Stimulated activated naive CD8-positive, alpha-beta T cell treated with anti-CD3 and anti-CD28 coated beads, Interleukin-15, Interleukin-2, amounts not matched to agents 100 U/mL and 50 U/mL, for 24 hours (primary cell): ENCODE measurements at regions not wholly inside any gene's neighbourhood (a gene's known extent, or its start where the extent isn't known, plus 50 kb on each side); places are given as distances from the start of the nearest gene placed in this dataset.
"Not testable (repeated sequence)": the region's sequence is repeated elsewhere in the genome, so short reads cannot be mapped to it uniquely, and the experiment has no call there.

Experiments used
- ATAC-seq: fragments of 150-1000 bp; cut with Tn5 transposase; one replicate; pipeline ENCODE4 v1.10.0; 2021
- DNase-seq: peaks from one replicate; pipeline ENCODE4 v3.0.0; 2021

GRCh38 chrX:39220952-39221351 is 419.7 kb downstream of the MID1IP1 start:
- DNase-seq (no peak), ATAC-seq (no peak)

DNA sequence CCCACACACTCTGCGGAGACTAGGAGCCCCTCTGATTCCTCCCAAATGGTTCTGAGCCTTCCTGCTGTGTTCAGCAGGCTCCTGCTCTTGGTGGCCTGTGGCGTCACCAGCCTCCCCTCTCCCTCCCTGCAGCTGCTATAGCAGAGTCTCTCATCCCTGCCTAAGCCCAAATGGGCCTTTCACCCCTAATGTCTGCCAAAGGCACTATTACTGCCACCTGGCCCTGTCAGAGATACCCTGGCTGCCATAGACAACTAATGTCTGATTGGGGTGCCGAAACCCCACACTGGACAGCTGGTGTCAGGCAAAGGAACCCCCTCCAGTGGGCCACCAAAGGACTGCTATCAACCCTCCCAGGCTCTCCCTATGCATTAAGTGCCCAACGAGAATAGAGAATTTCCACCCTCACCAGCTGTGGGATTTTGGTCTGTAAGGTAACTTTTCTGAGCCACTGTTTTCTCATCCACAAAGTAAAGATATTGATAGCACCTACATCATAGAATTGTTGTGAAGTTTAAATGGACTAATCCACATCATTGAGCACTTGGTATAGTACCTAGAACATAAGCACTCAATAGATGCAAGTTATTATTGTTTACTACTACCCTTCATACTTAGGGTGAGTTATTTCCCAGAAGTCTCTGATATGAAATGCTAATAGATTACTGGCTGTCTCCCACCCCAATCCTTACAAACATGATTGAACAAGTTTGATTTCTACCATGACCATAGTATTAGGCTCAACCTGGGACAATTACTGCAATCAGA is 421.3 kb downstream of the MID1IP1 start:
- ATAC-seq (no peak), DNase-seq (no peak)

GRCh38 chrX:39226251-39226650 is 425.0 kb downstream of the MID1IP1 start:
- no peak for DNase-seq

DNA sequence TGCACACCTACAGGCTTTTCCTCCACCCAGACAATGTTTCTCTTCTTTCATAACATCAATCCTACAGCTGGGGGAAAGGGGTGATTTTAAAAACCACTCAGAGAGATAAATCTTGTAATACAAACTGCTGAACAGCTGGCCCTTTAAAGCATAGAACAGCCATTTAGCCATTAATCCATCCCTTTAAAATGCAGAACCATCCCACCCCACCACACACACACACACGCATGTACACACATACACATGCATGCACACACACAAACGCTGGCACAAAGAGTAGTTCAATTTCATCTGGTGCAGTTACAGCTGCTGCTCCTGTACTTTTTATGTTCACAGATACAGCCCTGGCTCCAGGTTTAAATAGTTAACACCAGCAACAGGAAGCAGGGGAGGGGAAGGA is 426.1 kb downstream of the MID1IP1 start:
- DNase-seq (no peak), ATAC-seq (no peak)

More at GRCh38 chrX:39226251-39226650, 425.0 kb downstream of the MID1IP1 start:
- no peak for ATAC-seq

DNA sequence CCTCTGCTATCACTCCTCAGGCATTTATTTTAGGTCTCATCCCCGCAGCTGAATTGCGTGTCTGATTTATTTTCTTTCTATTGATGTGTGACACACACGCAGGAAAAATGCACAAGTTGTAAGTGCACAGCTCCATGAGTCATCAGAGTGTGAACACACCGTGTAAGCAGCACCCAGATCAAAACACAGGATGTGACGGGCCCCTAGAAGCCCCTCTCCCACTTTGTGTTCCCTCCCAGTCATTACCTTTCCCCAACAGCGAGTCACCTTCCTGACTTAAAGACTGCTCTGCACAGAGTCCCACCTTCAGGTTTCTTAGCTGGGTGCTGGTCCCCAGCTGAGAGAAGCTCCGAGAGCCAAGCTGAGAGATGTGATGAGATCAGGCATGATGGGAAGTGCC is 436.7 kb downstream of the MID1IP1 start:
- DNase-seq, result no peak

GRCh38 chrX:39242187-39242586 is 440.9 kb downstream of the MID1IP1 start:
- no peak for DNase-seq
- ATAC-seq, result no peak

More for the DNA sequence above, 436.7 kb downstream of the MID1IP1 start:
- ATAC-seq, result peak; percentile 55

- no peak for DNase-seq
- ATAC-seq, result no peak
Measured at GRCh38 chrX:39244147-39244546, 442.9 kb downstream of the MID1IP1 start.

DNA sequence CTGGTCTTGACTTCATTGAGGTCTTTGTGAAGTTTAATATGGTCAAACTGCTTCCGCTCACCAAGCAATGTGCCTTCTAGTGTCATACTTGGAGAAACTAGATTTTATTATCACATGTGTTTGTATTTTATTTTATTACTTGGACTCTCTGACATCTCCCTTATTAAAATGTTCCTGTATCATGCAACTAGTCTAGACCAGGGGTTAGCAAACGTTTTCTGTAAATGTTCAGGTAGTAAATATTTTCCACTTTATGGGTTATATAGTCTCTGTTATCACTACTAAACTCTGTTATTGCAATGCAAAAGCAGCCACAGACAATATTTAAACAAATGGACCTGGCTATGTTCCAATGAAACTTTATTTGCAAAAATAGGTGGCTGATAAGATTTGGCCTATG is 443.8 kb downstream of the MID1IP1 start:
- no peak for DNase-seq

GRCh38 chrX:39247536-39247935 is 446.3 kb downstream of the MID1IP1 start:
- no peak for DNase-seq

More for the DNA sequence above, 443.8 kb downstream of the MID1IP1 start:
- ATAC-seq, result no peak

DNA sequence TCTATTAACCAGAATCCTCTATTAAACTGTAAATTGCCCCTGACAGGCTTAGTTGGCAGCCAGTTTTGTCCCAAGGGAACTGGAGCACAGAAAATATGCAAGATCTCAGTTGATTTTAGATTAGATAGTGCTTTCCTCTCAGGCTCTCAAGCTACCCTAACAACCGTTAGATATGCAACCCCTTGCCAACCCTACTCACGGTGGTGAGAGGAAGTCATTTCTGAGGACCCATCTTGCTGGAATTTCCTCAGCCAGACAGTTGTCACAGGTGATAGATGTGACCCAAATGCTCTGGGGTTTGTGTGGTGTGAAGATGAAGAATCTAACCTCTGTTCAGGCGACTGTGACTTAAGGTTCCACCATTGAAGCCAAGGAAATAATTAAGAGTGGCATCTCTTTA is 447.1 kb downstream of the MID1IP1 start:
- DNase-seq (no peak), ATAC-seq (no peak)

More at GRCh38 chrX:39247536-39247935, 446.3 kb downstream of the MID1IP1 start:
- no peak for ATAC-seq

- DNase-seq (no peak), ATAC-seq (peak; percentile 65)
Measured at GRCh38 chrX:39249999-39250398, 448.7 kb downstream of the MID1IP1 start.

DNA sequence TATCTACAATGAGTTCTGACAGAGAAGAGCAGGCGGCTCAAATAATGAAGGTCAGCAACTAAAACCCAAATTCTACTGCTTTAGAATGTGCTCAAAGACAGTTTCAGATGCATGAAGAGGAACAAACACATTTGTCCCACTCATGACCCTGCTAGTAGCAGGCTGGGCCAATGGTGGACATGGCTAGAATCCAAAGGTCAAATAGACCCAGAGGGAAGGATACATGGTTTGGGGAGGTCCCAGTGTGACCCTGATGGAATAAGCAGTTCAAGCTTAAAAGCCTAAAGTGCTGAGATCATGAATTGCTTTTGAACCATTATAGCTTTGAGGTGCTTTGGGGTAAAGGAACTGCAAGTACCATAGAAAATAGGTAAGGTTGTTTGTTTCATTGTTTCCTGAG is 450.7 kb downstream of the MID1IP1 start:
- ATAC-seq (no peak), DNase-seq (no peak)

GRCh38 chrX:39253551-39253950 is 452.3 kb downstream of the MID1IP1 start:
- ATAC-seq, result peak; percentile 73

DNA sequence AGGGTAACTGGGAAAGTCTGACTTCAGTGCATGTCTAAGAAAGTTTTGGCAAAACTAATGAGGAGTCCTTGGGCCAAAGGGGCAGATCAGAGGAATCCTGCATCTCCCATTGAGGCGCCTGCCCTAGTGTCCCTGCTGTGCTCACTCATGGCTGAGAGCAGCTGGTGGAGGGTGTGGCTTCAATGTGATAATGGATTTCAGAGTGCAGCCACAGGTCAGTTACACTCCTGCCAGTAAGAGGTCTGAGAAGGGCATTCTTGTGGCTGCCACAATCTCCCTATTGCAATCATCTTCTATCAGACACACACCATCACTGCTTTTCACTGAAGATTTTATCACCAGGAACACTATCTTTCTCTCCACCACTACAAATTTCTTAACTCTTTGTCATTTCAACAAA is 457.1 kb downstream of the MID1IP1 start:
- no peak for ATAC-seq
- DNase-seq, result no peak

More at GRCh38 chrX:39253551-39253950, 452.3 kb downstream of the MID1IP1 start:
- no peak for DNase-seq

- ATAC-seq (no peak), DNase-seq (no peak)
Measured at GRCh38 chrX:39260965-39261364, 459.7 kb downstream of the MID1IP1 start.

DNA sequence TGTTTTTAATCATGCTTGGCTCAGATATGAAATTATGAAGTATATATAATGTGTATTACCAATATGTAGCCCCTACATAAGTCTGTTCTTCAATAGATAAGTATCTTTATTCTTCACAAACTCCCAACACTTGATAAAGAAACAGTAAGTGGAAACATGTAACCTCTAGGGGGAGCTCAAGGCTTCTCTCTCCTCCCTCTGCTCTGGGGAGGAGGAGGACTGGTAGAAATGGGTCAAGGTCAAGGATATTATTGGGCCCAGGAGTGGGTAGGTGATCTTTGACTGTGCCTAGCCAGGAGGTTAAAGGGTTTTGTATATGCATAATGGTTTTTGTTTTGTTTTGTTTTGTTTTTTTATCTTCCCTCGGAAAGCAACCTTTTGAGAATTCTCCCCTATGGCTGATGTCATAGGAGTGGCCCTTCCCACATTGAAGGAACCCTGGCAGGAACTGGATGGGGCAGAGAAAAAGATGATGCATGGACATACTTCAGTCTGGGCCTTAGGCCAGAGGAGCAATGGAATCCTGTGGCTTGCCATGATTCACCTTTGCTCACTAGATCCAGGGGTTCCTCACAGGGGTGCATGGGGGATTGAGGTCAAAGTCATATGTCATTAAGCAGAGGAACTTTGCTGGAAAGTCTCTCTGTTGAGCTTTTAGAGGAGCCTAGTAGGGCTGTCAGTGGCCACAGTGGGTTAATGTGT is 460.3 kb downstream of the MID1IP1 start:
- peak; percentile 65 for ATAC-seq
- no peak for DNase-seq

- peak; percentile 26 for ATAC-seq
- no peak for DNase-seq
Measured at GRCh38 chrX:39262641-39263040, 461.4 kb downstream of the MID1IP1 start.

GRCh38 chrX:39264023-39264422 is 462.8 kb downstream of the MID1IP1 start:
- ATAC-seq, result peak; percentile 41
- no peak for DNase-seq

GRCh38 chrX:39267176-39267575 is 465.9 kb downstream of the MID1IP1 start:
- no peak for ATAC-seq
- no peak for DNase-seq

DNA sequence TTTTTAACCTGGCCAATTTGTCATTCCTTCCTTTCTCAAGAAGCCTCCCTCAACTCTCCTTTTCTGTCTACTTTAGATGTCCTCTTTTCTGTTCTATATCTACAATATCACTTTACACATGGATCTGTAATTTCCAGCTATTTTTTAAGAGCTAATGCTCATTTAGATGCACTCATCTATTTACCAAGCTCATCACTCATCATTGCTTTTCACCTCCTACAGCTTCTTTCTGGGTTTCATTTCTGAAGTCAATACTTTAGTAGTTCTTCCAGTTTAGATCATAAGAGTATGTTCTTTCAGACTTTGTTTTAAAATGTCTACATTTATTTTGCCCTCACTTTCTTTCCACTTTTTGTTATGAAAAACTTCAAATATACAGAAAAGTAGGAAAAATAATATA is 466.9 kb downstream of the MID1IP1 start:
- no peak for ATAC-seq
- no peak for DNase-seq

GRCh38 chrX:39275500-39276068 is 474.3 kb downstream of the MID1IP1 start:
- ATAC-seq (no peak), DNase-seq (no peak)

DNA sequence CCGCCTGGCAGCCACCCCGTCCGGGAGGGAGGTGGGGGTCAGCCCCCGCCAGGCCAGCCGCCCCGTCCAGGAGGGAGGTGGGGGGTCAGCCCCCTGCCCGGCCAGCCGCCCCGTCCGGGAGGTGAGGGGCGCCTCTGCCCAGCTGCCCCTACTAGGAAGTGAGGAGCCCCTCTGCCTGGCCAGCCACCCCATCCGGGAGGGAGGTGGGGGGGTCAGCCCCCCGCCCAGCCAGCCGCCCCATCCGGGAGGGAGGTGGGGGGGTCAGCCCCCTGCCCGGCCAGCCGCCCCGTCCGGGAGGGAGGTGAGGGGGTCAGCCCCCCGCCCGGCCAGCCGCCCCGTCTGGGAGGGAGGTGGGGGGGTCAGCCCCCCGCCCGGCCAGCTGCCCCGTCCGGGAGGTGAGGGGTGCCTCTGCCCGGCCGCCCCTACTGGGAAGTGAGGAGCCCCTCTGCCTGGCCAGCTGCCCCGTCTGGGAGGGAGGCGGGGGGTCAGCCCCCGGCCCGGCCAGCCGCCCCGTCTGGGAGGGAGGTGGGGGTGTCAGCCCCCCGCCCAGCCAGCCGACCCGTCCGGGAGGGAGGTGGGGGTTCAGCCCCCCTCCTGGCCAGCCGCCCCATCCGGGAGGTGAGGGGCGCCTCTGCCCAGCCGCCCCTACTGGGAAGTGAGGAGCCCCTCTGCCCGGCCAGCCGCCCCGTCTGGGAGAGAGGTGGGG is 476.6 kb downstream of the MID1IP1 start:
- DNase-seq, ATAC-seq: not testable (repeated sequence)
